ENCODE measurements at regions not wholly inside any gene's neighbourhood (a gene's known extent, or its start where the extent isn't known, plus 50 kb on each side); places are given as distances from the start of the nearest gene placed in this dataset.
A peak's percentile ranks its signal among the peaks of the same experiment; 100 is the strongest.

GRCh38 chr6:3623451-3624249 is 127.9 kb downstream of the PXDC1 start:
- Mint-ChIP-seq H3K9me3 (no peaks in the 10 kb centered on the region), H3K4me1 (peaks cover 0 to 5% of the 10 kb centered on the region in 2 donors), H3K4me3 (no peak overlapping the region), H3K36me3 (no peaks in the 10 kb centered on the region), H3K27me3 (ENCODE audit: low read depth in 2 of 2) (peaks cover 32 to 34% of the 10 kb centered on the region in 2 donors), H3K27ac (no peak overlapping the region)
- H3K36me3 ChIP-seq (ENCODE audit: control insufficient read depth, insufficient read depth, low read length), result no peaks in the 10 kb centered on the region
- TF ChIP-seq CTCF (IDR thresholded peaks at IDR 0.05), result no peak
- no peaks in the 10 kb centered on the region for H3K9me3 ChIP-seq (ENCODE audit: control insufficient read depth, insufficient read depth, low read length)
- 30% methylated on average over 28 of the region's 28 CpGs for WGBS (ENCODE audit: insufficient coverage)
- no peaks in the 10 kb centered on the region for H3K4me1 ChIP-seq (ENCODE audit: control insufficient read depth, insufficient read depth, low read length)
- no peak overlapping the region for H3K4me3 ChIP-seq (ENCODE audit: low read length)
- H3K27ac ChIP-seq (ENCODE audit: low read length), result no peak overlapping the region
- intact Hi-C loops (cut with micrococcal nuclease), result no loop called here
- ATAC-seq (no peak), DNase-seq (peak in 1 of 2 donors; percentile 59)
- no peaks in the 10 kb centered on the region for H3K27me3 ChIP-seq (ENCODE audit: control insufficient read depth, insufficient read depth, low read length)

GRCh38 chr6:3621411-3621810 is 130.1 kb downstream of the PXDC1 start:
- no peak overlapping the region for H3K4me3 ChIP-seq (ENCODE audit: low read length)
- no peak overlapping the region for H3K4me3 Mint-ChIP-seq

GRCh38 chr6:3620937-3621336 is 130.6 kb downstream of the PXDC1 start:
- no peak overlapping the region for H3K27ac ChIP-seq (ENCODE audit: low read length)
- no peaks in the 10 kb centered on the region for H3K36me3 ChIP-seq (ENCODE audit: control insufficient read depth, insufficient read depth, low read length)
- intact Hi-C loops (cut with micrococcal nuclease), result no loop called here
- no peaks in the 10 kb centered on the region for H3K36me3 Mint-ChIP-seq
- no peak overlapping the region for H3K27ac Mint-ChIP-seq
- H3K4me3 Mint-ChIP-seq, result no peak overlapping the region
- no peaks in the 10 kb centered on the region for H3K4me1 ChIP-seq (ENCODE audit: control insufficient read depth, insufficient read depth, low read length)
- WGBS (ENCODE audit: insufficient coverage), result 83% methylated on average over 3 of the region's 3 CpGs
- peaks cover 18 to 23% of the 10 kb centered on the region in 2 donors for H3K27me3 Mint-ChIP-seq (ENCODE audit: low read depth in 2 of 2)
- no peaks in the 10 kb centered on the region for H3K9me3 ChIP-seq (ENCODE audit: control insufficient read depth, insufficient read depth, low read length)
- TF ChIP-seq CTCF (IDR thresholded peaks at IDR 0.05), result no peak
- DNase-seq (no peak), ATAC-seq (no peak)
- peaks cover 0 to 5% of the 10 kb centered on the region in 2 donors for H3K4me1 Mint-ChIP-seq
- H3K27me3 ChIP-seq (ENCODE audit: control insufficient read depth, insufficient read depth, low read length), result no peaks in the 10 kb centered on the region
- no peak overlapping the region for H3K4me3 ChIP-seq (ENCODE audit: low read length)
- H3K9me3 Mint-ChIP-seq, result no peaks in the 10 kb centered on the region

More at GRCh38 chr6:3621411-3621810, 130.1 kb downstream of the PXDC1 start:
- Mint-ChIP-seq H3K4me1 (peaks cover 0 to 5% of the 10 kb centered on the region in 2 donors), H3K36me3 (no peaks in the 10 kb centered on the region), H3K9me3 (no peaks in the 10 kb centered on the region), H3K27me3 (ENCODE audit: low read depth in 2 of 2) (peaks cover 20 to 24% of the 10 kb centered on the region in 2 donors), H3K27ac (no peak overlapping the region)
- intact Hi-C loops (cut with micrococcal nuclease), result no loop called here
- H3K36me3 ChIP-seq (ENCODE audit: control insufficient read depth, insufficient read depth, low read length), result no peaks in the 10 kb centered on the region
- H3K27ac ChIP-seq (ENCODE audit: low read length), result no peak overlapping the region
- WGBS (ENCODE audit: insufficient coverage), result 93% methylated on average over 3 of the region's 5 CpGs
- no peak for TF ChIP-seq CTCF (IDR thresholded peaks at IDR 0.05)
- no peaks in the 10 kb centered on the region for H3K9me3 ChIP-seq (ENCODE audit: control insufficient read depth, insufficient read depth, low read length)
- ATAC-seq (no peak), DNase-seq (no peak)
- no peaks in the 10 kb centered on the region for H3K27me3 ChIP-seq (ENCODE audit: control insufficient read depth, insufficient read depth, low read length)
- no peaks in the 10 kb centered on the region for H3K4me1 ChIP-seq (ENCODE audit: control insufficient read depth, insufficient read depth, low read length)

- H3K9me3 Mint-ChIP-seq, result no peaks in the 10 kb centered on the region
These were observed 131.1 kb downstream of the PXDC1 start for GRCh38 chr6:3620389-3620788.

More at GRCh38 chr6:3620389-3620788, 131.1 kb downstream of the PXDC1 start:
- TF ChIP-seq CTCF (IDR thresholded peaks at IDR 0.05), result no peak
- no peak overlapping the region for H3K27ac Mint-ChIP-seq
- no peaks in the 10 kb centered on the region for H3K4me1 ChIP-seq (ENCODE audit: control insufficient read depth, insufficient read depth, low read length)
- H3K9me3 ChIP-seq (ENCODE audit: control insufficient read depth, insufficient read depth, low read length), result no peaks in the 10 kb centered on the region
- intact Hi-C loops (cut with micrococcal nuclease), result no loop called here
- H3K27me3 ChIP-seq (ENCODE audit: control insufficient read depth, insufficient read depth, low read length), result no peaks in the 10 kb centered on the region
- WGBS (ENCODE audit: insufficient coverage), result 92% methylated on average over 8 of the region's 8 CpGs
- DNase-seq (no peak), ATAC-seq (no peak)
- peaks cover 13 to 19% of the 10 kb centered on the region in 2 donors for H3K27me3 Mint-ChIP-seq (ENCODE audit: low read depth in 2 of 2)
- no peaks in the 10 kb centered on the region for H3K36me3 ChIP-seq (ENCODE audit: control insufficient read depth, insufficient read depth, low read length)
- H3K4me3 Mint-ChIP-seq, result no peak overlapping the region
- H3K4me3 ChIP-seq (ENCODE audit: low read length), result no peak overlapping the region
- peaks cover 0 to 5% of the 10 kb centered on the region in 2 donors for H3K4me1 Mint-ChIP-seq
- no peaks in the 10 kb centered on the region for H3K36me3 Mint-ChIP-seq
- H3K27ac ChIP-seq (ENCODE audit: low read length), result no peak overlapping the region

Data from natural killer cell (primary cell).